ENCODE measurements at regions not wholly inside any gene's neighbourhood (a gene's known extent, or its start where the extent isn't known, plus 50 kb on each side); places are given as distances from the start of the nearest gene placed in this dataset.

GRCh38 chr13:68697551-68697950 lies 1410.1 kb upstream of the ATXN8OS start:
- TF ChIP-seq CTCF (IDR thresholded peaks at IDR 0.05) (no peak), POLR2A (IDR thresholded peaks at IDR 0.05) (no peak)

All from heart left ventricle (tissue), 13 donors.